Spleen (tissue), 11 donors: ENCODE measurements at regions not wholly inside any gene's neighbourhood (a gene's known extent, or its start where the extent isn't known, plus 50 kb on each side); places are given as distances from the start of the nearest gene placed in this dataset.
"Not testable (repeated sequence)": the region's sequence is repeated elsewhere in the genome, so short reads cannot be mapped to it uniquely, and the experiment has no call there.

ENCODE experiments used
- DNase-seq: peaks from one replicate; pipeline ENCODE4 v3.0.0-alpha.2; 2020
- H3K27ac ChIP-seq, 8 donors: fragments of 200-600 bp; sonication (generic) in 7 of 8; 1 replicate in 4 of 8; 2 replicates in 4 of 8; pipeline versions ENCODE4 v1.5.0 to v1.8.0; 2016 to 2021; ENCODE audit warnings: inconsistent platforms in 4 of 8, mild to moderate bottlenecking in 4 of 8, moderate library complexity in 1 of 8
- H3K27me3 ChIP-seq, 7 donors: fragments of 200-600 bp; sonication (generic) in 6 of 7; replicated peaks in 1 of 7; 1 replicate in 4 of 7; 2 replicates in 3 of 7; pipeline versions ENCODE4 v1.5.0 to v1.8.0; 2016 to 2021; ENCODE audit warnings: inconsistent platforms in 3 of 7, mild to moderate bottlenecking in 1 of 7
- H3K36me3 ChIP-seq, 6 donors: fragments of 200-600 bp; sonication (generic) in 5 of 6; 1 replicate in 4 of 6; 2 replicates in 2 of 6; pipeline versions ENCODE4 v1.5.0 to v1.8.0; 2016 to 2021; ENCODE audit warnings: inconsistent platforms in 2 of 6
- H3K4me1 ChIP-seq, 6 donors: fragments of 200-600 bp; sonication (generic) in 5 of 6; 1 replicate in 3 of 6; 2 replicates in 3 of 6; pipeline versions ENCODE4 v1.5.0 to v1.8.0; 2016 to 2021; ENCODE audit warnings: inconsistent platforms in 3 of 6
- H3K4me3 ChIP-seq, 8 donors: fragments of 200-600 bp; sonication (generic) in 7 of 8; 1 replicate in 4 of 8; 2 replicates in 4 of 8; pipeline versions ENCODE4 v1.5.0 to v1.8.0; 2016 to 2021; ENCODE audit warnings: inconsistent platforms in 4 of 8, mild to moderate bottlenecking in 4 of 8, moderate library complexity in 2 of 8
- H3K9me3 ChIP-seq, 8 donors: fragments of 200-600 bp; sonication (generic) in 7 of 8; 1 replicate in 4 of 8; 2 replicates in 4 of 8; pipeline versions ENCODE4 v1.5.0 to v1.8.0; 2016 to 2021; ENCODE audit warnings: inconsistent platforms in 4 of 8
- CTCF ChIP-seq, 11 experiments: fragments of 200-600 bp in 7 of 11; fragments of 450-650 bp in 4 of 11; sonication (generic) in 4 of 11; IDR thresholded peaks in 8 of 11; conservative IDR thresholded peaks in 3 of 11; 1 replicate in 7 of 11; 2 replicates in 4 of 11; pipeline versions ENCODE4 v1.4.0 to v1.8.0; 2016 to 2021; ENCODE audit warnings: antibody characterized with exemption in 11 of 11, inconsistent platforms in 4 of 11, mild to moderate bottlenecking in 1 of 11
- POLR2A ChIP-seq, 3 donors: fragments of 450-650 bp; IDR thresholded peaks; one replicate each; pipeline ENCODE4 v1.5.1; 2017; ENCODE audit warnings: antibody characterized with exemption in 3 of 3, mild to moderate bottlenecking in 1 of 3
- POLR2AphosphoS5 ChIP-seq, 3 donors: sonication (generic); formaldehyde crosslinking; IDR thresholded peaks; one replicate each; pipeline ENCODE4 v1.5.1; 2017; ENCODE audit warnings: antibody characterized with exemption in 3 of 3
- WGBS, 5 donors: extraction: QIAGEN DNeasy Blood & Tissue Kit in 3 of 5; methylation state at CpG; one replicate each; pipeline versions ENCODE4 v1.1.5 to v1.1.7; 2013 to 2018; 5-methylcytosine and 5-hydroxymethylcytosine counted together
- intact Hi-C: fragments of 100-400 bp; cut with DNase I; formaldehyde crosslinking; loops from one replicate; pipeline ENCODE4 v1.15.0; 2023; ENCODE audit warnings: low total_unique reads
- donor health status: healthy with polysubstance abuse.
- donor health status: DM: no; HTN: no; CAD: no; lungs with moderate emphysema.
- donor health status: DM: no; HTN: no; CAD: no.
- donor health status: Bipolar disorder and iron deficiency.
- donor health status: healthy.
- donor health status: DM: no; HTN: no; CAD: no.
- donor health status: DM: yes; HTN: yes; CAD: no.

- intact Hi-C loops, result no loop called here
- Histone ChIP-seq H3K4me1 (peaks cover 7 to 34% (median 25%) of the 10 kb centered on the region in 6 donors), H3K9me3 (peaks cover 0 to 8% (median 0%) of the 10 kb centered on the region in 8 donors), H3K27ac (no peak overlapping the region), H3K4me3 (no peak overlapping the region), H3K36me3 (no peaks in the 10 kb centered on the region), H3K27me3 (no peaks in the 10 kb centered on the region)
- no peak for DNase-seq
- TF ChIP-seq CTCF (IDR thresholded peaks at IDR 0.05 in 8 of 11, conservative IDR thresholded peaks at IDR 0.05 in 3 of 11) (no peak), POLR2A (IDR thresholded peaks at IDR 0.05) (no peak), POLR2AphosphoS5 (IDR thresholded peaks at IDR 0.05) (no peak)
- WGBS, 5 donors, result 84 to 95% (median 90%) methylated on average over 3 of the region's 3 CpGs
Observed at GRCh38 chr12:4833053-4833452, 76.7 kb upstream of the KCNA1 start.

- Histone ChIP-seq H3K27me3 (no peaks in the 10 kb centered on the region), H3K4me1 (peaks cover 7 to 29% (median 23%) of the 10 kb centered on the region in 6 donors), H3K27ac (no peak overlapping the region), H3K9me3 (peaks cover 0 to 8% (median 0%) of the 10 kb centered on the region in 8 donors), H3K36me3 (no peaks in the 10 kb centered on the region), H3K4me3 (no peak overlapping the region)
- TF ChIP-seq POLR2AphosphoS5 (IDR thresholded peaks at IDR 0.05) (no peak), CTCF (IDR thresholded peaks at IDR 0.05 in 8 of 11, conservative IDR thresholded peaks at IDR 0.05 in 3 of 11) (no peak), POLR2A (IDR thresholded peaks at IDR 0.05) (no peak)
- WGBS, 5 donors, result 66 to 89% (median 79%) methylated on average over 3 of the region's 3 CpGs
- intact Hi-C loops, result no loop called here
- DNase-seq, result no peak
Observed at GRCh38 chr12:4833524-4833923, 76.2 kb upstream of the KCNA1 start.

GRCh38 chr12:4842401-4842800 is 67.3 kb upstream of the KCNA1 start:
- H3K36me3 ChIP-seq, H3K9me3 ChIP-seq, H3K4me1 ChIP-seq, DNase-seq, H3K4me3 ChIP-seq, H3K27me3 ChIP-seq, H3K27ac ChIP-seq, intact Hi-C loops: not testable (repeated sequence)
- WGBS, 5 donors, result 59 to 70% (median 66%) methylated on average over 3 of the region's 3 CpGs

GRCh38 chr12:4843907-4844306 is 65.8 kb upstream of the KCNA1 start:
- no peak for DNase-seq
- no peaks in the 10 kb centered on the region for H3K27me3 ChIP-seq
- peaks cover 0 to 8% (median 0%) of the 10 kb centered on the region in 6 donors for H3K4me1 ChIP-seq
- H3K4me3 ChIP-seq, result no peak overlapping the region
- 83 to 89% (median 86%) methylated on average over 4 of the region's 4 CpGs for WGBS, 5 donors
- no peak for TF ChIP-seq CTCF (IDR thresholded peaks at IDR 0.05 in 8 of 11, conservative IDR thresholded peaks at IDR 0.05 in 3 of 11)
- TF ChIP-seq POLR2AphosphoS5 (IDR thresholded peaks at IDR 0.05), result no peak
- no peak for TF ChIP-seq POLR2A (IDR thresholded peaks at IDR 0.05)
- intact Hi-C loops, result no loop called here
- H3K36me3 ChIP-seq, result no peaks in the 10 kb centered on the region
- peaks cover 0 to under 1% (median 0%) of the 10 kb centered on the region in 8 donors for H3K9me3 ChIP-seq
- no peak overlapping the region for H3K27ac ChIP-seq

GRCh38 chr12:4847713-4848112 is 62.0 kb upstream of the KCNA1 start:
- intact Hi-C loops, result no loop called here
- Histone ChIP-seq H3K27me3 (no peaks in the 10 kb centered on the region), H3K27ac (no peak overlapping the region), H3K9me3 (no peaks in the 10 kb centered on the region), H3K4me1 (peaks cover 0 to 9% (median 2%) of the 10 kb centered on the region in 6 donors), H3K4me3 (no peak overlapping the region), H3K36me3 (no peaks in the 10 kb centered on the region)
- DNase-seq, result no peak
- TF ChIP-seq POLR2A (IDR thresholded peaks at IDR 0.05), result no peak
- no peak for TF ChIP-seq POLR2AphosphoS5 (IDR thresholded peaks at IDR 0.05)
- TF ChIP-seq CTCF (IDR thresholded peaks at IDR 0.05 in 8 of 11, conservative IDR thresholded peaks at IDR 0.05 in 3 of 11), result no peak
